ENCODE measurements at regions not wholly inside any gene's neighbourhood (a gene's known extent, or its start where the extent isn't known, plus 50 kb on each side); places are given as distances from the start of the nearest gene placed in this dataset.

GRCh38 chrX:20954014-20954413 lies 420.2 kb upstream of the CNKSR2 start:
- no peak overlapping the region for H3K27ac Mint-ChIP-seq
- H3K4me1 Mint-ChIP-seq (ENCODE audit: low read depth) = no peaks in the 10 kb centered on the region
- no peaks in the 10 kb centered on the region for H3K36me3 Mint-ChIP-seq (ENCODE audit: low read depth)
- no peaks in the 10 kb centered on the region for H3K9me3 Mint-ChIP-seq
- H3K4me3 Mint-ChIP-seq = no peak overlapping the region
- no peaks in the 10 kb centered on the region for H3K27me3 Mint-ChIP-seq

- H3K27ac Mint-ChIP-seq = no peak overlapping the region
- no peaks in the 10 kb centered on the region for H3K9me3 Mint-ChIP-seq
- H3K4me1 Mint-ChIP-seq (ENCODE audit: low read depth) = no peaks in the 10 kb centered on the region
- H3K27me3 Mint-ChIP-seq = no peaks in the 10 kb centered on the region
- no peak overlapping the region for H3K4me3 Mint-ChIP-seq
- no peaks in the 10 kb centered on the region for H3K36me3 Mint-ChIP-seq (ENCODE audit: low read depth)
These were observed 422.0 kb upstream of the CNKSR2 start for GRCh38 chrX:20952180-20952579.

GRCh38 chrX:20951016-20951810 lies 423.0 kb upstream of the CNKSR2 start:
- Mint-ChIP-seq H3K27ac (no peak overlapping the region), H3K4me1 (ENCODE audit: low read depth) (no peaks in the 10 kb centered on the region)

GRCh38 chrX:20947411-20947912 lies 426.8 kb upstream of the CNKSR2 start:
- no peaks in the 10 kb centered on the region for H3K36me3 Mint-ChIP-seq (ENCODE audit: low read depth)
- no peak overlapping the region for H3K27ac Mint-ChIP-seq
- no peak overlapping the region for H3K4me3 Mint-ChIP-seq
- H3K27me3 Mint-ChIP-seq = no peaks in the 10 kb centered on the region
- no peaks in the 10 kb centered on the region for H3K4me1 Mint-ChIP-seq (ENCODE audit: low read depth)
- H3K9me3 Mint-ChIP-seq = no peaks in the 10 kb centered on the region

More at GRCh38 chrX:20951016-20951810, 423.0 kb upstream of the CNKSR2 start:
- no peak overlapping the region for H3K4me3 Mint-ChIP-seq
- no peaks in the 10 kb centered on the region for H3K27me3 Mint-ChIP-seq
- no peaks in the 10 kb centered on the region for H3K9me3 Mint-ChIP-seq
- H3K36me3 Mint-ChIP-seq (ENCODE audit: low read depth) = no peaks in the 10 kb centered on the region

GRCh38 chrX:20913760-20914159 lies 460.5 kb upstream of the CNKSR2 start:
- no peak overlapping the region for H3K27ac Mint-ChIP-seq
- H3K27me3 Mint-ChIP-seq = no peaks in the 10 kb centered on the region
- no peaks in the 10 kb centered on the region for H3K4me1 Mint-ChIP-seq (ENCODE audit: low read depth)
- no peak overlapping the region for H3K4me3 Mint-ChIP-seq
- no peaks in the 10 kb centered on the region for H3K9me3 Mint-ChIP-seq
- no peaks in the 10 kb centered on the region for H3K36me3 Mint-ChIP-seq (ENCODE audit: low read depth)

GRCh38 chrX:20906571-20906970 lies 467.6 kb upstream of the CNKSR2 start:
- no peaks in the 10 kb centered on the region for H3K36me3 Mint-ChIP-seq (ENCODE audit: low read depth)

GRCh38 chrX:20884565-20884964 lies 489.7 kb upstream of the CNKSR2 start:
- no peaks in the 10 kb centered on the region for H3K27me3 Mint-ChIP-seq
- H3K27ac Mint-ChIP-seq = no peak overlapping the region
- H3K4me1 Mint-ChIP-seq (ENCODE audit: low read depth) = no peaks in the 10 kb centered on the region

More at GRCh38 chrX:20906571-20906970, 467.6 kb upstream of the CNKSR2 start:
- Mint-ChIP-seq H3K27me3 (peaks cover 4% of the 10 kb centered on the region), H3K4me1 (ENCODE audit: low read depth) (no peaks in the 10 kb centered on the region), H3K9me3 (no peaks in the 10 kb centered on the region), H3K4me3 (no peak overlapping the region), H3K27ac (no peak overlapping the region)

GRCh38 chrX:20863649-20864048 lies 510.6 kb upstream of the CNKSR2 start:
- Mint-ChIP-seq H3K4me3 (no peak overlapping the region), H3K9me3 (peaks cover 5% of the 10 kb centered on the region), H3K4me1 (ENCODE audit: low read depth) (no peaks in the 10 kb centered on the region), H3K27ac (no peak overlapping the region), H3K36me3 (ENCODE audit: low read depth) (peaks cover 4% of the 10 kb centered on the region), H3K27me3 (no peaks in the 10 kb centered on the region)

More at GRCh38 chrX:20884565-20884964, 489.7 kb upstream of the CNKSR2 start:
- Mint-ChIP-seq H3K36me3 (ENCODE audit: low read depth) (no peaks in the 10 kb centered on the region), H3K4me3 (no peak overlapping the region), H3K9me3 (no peaks in the 10 kb centered on the region)

- no peaks in the 10 kb centered on the region for H3K4me1 Mint-ChIP-seq (ENCODE audit: low read depth)
- H3K36me3 Mint-ChIP-seq (ENCODE audit: low read depth) = peaks cover 4% of the 10 kb centered on the region
- no peak overlapping the region for H3K27ac Mint-ChIP-seq
- no peaks in the 10 kb centered on the region for H3K27me3 Mint-ChIP-seq
- H3K4me3 Mint-ChIP-seq = no peak overlapping the region
- H3K9me3 Mint-ChIP-seq = peaks cover 5% of the 10 kb centered on the region
These were observed 513.1 kb upstream of the CNKSR2 start for GRCh38 chrX:20861113-20861512.

- no peaks in the 10 kb centered on the region for H3K4me1 Mint-ChIP-seq (ENCODE audit: low read depth)
- peaks cover 5% of the 10 kb centered on the region for H3K9me3 Mint-ChIP-seq
- H3K27me3 Mint-ChIP-seq = no peaks in the 10 kb centered on the region
- H3K27ac Mint-ChIP-seq = no peak overlapping the region
- no peak overlapping the region for H3K4me3 Mint-ChIP-seq
- peaks cover 4% of the 10 kb centered on the region for H3K36me3 Mint-ChIP-seq (ENCODE audit: low read depth)
These were observed 516.5 kb upstream of the CNKSR2 start for GRCh38 chrX:20857746-20858145.

GRCh38 chrX:20838477-20838876 lies 535.7 kb upstream of the CNKSR2 start:
- H3K9me3 Mint-ChIP-seq = no peaks in the 10 kb centered on the region
- H3K27ac Mint-ChIP-seq = no peak overlapping the region
- no peak overlapping the region for H3K4me3 Mint-ChIP-seq
- no peaks in the 10 kb centered on the region for H3K4me1 Mint-ChIP-seq (ENCODE audit: low read depth)
- no peaks in the 10 kb centered on the region for H3K27me3 Mint-ChIP-seq
- H3K36me3 Mint-ChIP-seq (ENCODE audit: low read depth) = no peaks in the 10 kb centered on the region

- Mint-ChIP-seq H3K9me3 (no peaks in the 10 kb centered on the region), H3K4me3 (no peak overlapping the region), H3K27ac (no peak overlapping the region), H3K36me3 (ENCODE audit: low read depth) (no peaks in the 10 kb centered on the region), H3K27me3 (peaks cover 2% of the 10 kb centered on the region), H3K4me1 (ENCODE audit: low read depth) (no peaks in the 10 kb centered on the region)
These were observed 544.3 kb upstream of the CNKSR2 start for GRCh38 chrX:20829665-20830491.

GRCh38 chrX:20825984-20826383 lies 548.2 kb upstream of the CNKSR2 start:
- no peaks in the 10 kb centered on the region for H3K4me1 Mint-ChIP-seq (ENCODE audit: low read depth)
- peaks cover 5% of the 10 kb centered on the region for H3K27me3 Mint-ChIP-seq
- H3K9me3 Mint-ChIP-seq = no peaks in the 10 kb centered on the region
- no peak overlapping the region for H3K27ac Mint-ChIP-seq
- H3K36me3 Mint-ChIP-seq (ENCODE audit: low read depth) = no peaks in the 10 kb centered on the region
- no peak overlapping the region for H3K4me3 Mint-ChIP-seq

GRCh38 chrX:20803971-20804370 lies 537.3 kb upstream of the RPS6KA3 start:
- Mint-ChIP-seq H3K36me3 (ENCODE audit: low read depth) (no peaks in the 10 kb centered on the region), H3K4me3 (no peak overlapping the region), H3K9me3 (no peaks in the 10 kb centered on the region), H3K27me3 (no peaks in the 10 kb centered on the region), H3K27ac (no peak overlapping the region), H3K4me1 (ENCODE audit: low read depth) (no peaks in the 10 kb centered on the region)

- H3K4me1 Mint-ChIP-seq (ENCODE audit: low read depth) = no peaks in the 10 kb centered on the region
- no peak overlapping the region for H3K27ac Mint-ChIP-seq
- no peaks in the 10 kb centered on the region for H3K27me3 Mint-ChIP-seq
- H3K4me3 Mint-ChIP-seq = no peak overlapping the region
- no peaks in the 10 kb centered on the region for H3K9me3 Mint-ChIP-seq
- H3K36me3 Mint-ChIP-seq (ENCODE audit: low read depth) = no peaks in the 10 kb centered on the region
These were observed 535.3 kb upstream of the RPS6KA3 start for GRCh38 chrX:20802036-20802435.

All from stimulated activated naive CD8-positive, alpha-beta T cell treated with anti-CD3 and anti-CD28 coated beads, Interleukin-15, Interleukin-2, amounts not matched to agents 100 ng/mL and 50 ng/mL, for 24 hours (primary cell).